ENCODE measurements at regions not wholly inside any gene's neighbourhood (a gene's known extent, or its start where the extent isn't known, plus 50 kb on each side); places are given as distances from the start of the nearest gene placed in this dataset.

- no peak for TF ChIP-seq CTCF (conservative IDR thresholded peaks at IDR 0.05; ENCODE audit: low read depth, low read length)
- DNase-seq (ENCODE audit: low read depth) = no peak
These were observed 156.0 kb downstream of the TGFB2 start for GRCh38 chr1:218501161-218501560.

GRCh38 chr1:218502383-218502782 is 157.2 kb downstream of the TGFB2 start:
- no peak for DNase-seq (ENCODE audit: low read depth)
- TF ChIP-seq CTCF (conservative IDR thresholded peaks at IDR 0.05; ENCODE audit: low read depth, low read length) = no peak
- H3K4me3 ChIP-seq (ENCODE audit: low read length) = no peak overlapping the region

More at GRCh38 chr1:218501161-218501560, 156.0 kb downstream of the TGFB2 start:
- no peak overlapping the region for H3K4me3 ChIP-seq (ENCODE audit: low read length)

- TF ChIP-seq CTCF (conservative IDR thresholded peaks at IDR 0.05; ENCODE audit: low read depth, low read length) = no peak
- DNase-seq (ENCODE audit: low read depth) = no peak
- H3K4me3 ChIP-seq (ENCODE audit: low read length) = no peak overlapping the region
These were observed 158.0 kb downstream of the TGFB2 start for GRCh38 chr1:218503102-218503501.

- no peak for TF ChIP-seq CTCF (conservative IDR thresholded peaks at IDR 0.05; ENCODE audit: low read depth, low read length)
- no peak for DNase-seq (ENCODE audit: low read depth)
- no peak overlapping the region for H3K4me3 ChIP-seq (ENCODE audit: low read length)
These were observed 162.3 kb downstream of the TGFB2 start for GRCh38 chr1:218507355-218508002.

GRCh38 chr1:218510153-218510772 is 165.1 kb downstream of the TGFB2 start:
- DNase-seq (ENCODE audit: low read depth) = no peak
- no peak overlapping the region for H3K4me3 ChIP-seq (ENCODE audit: low read length)
- no peak for TF ChIP-seq CTCF (conservative IDR thresholded peaks at IDR 0.05; ENCODE audit: low read depth, low read length)

- H3K4me3 ChIP-seq (ENCODE audit: low read length) = no peak overlapping the region
- no peak for DNase-seq (ENCODE audit: low read depth)
- no peak for TF ChIP-seq CTCF (conservative IDR thresholded peaks at IDR 0.05; ENCODE audit: low read depth, low read length)
These were observed 168.2 kb downstream of the TGFB2 start for GRCh38 chr1:218513328-218513727.

GRCh38 chr1:218514689-218515088 is 169.6 kb downstream of the TGFB2 start:
- no peak overlapping the region for H3K4me3 ChIP-seq (ENCODE audit: low read length)
- no peak for DNase-seq (ENCODE audit: low read depth)
- TF ChIP-seq CTCF (conservative IDR thresholded peaks at IDR 0.05; ENCODE audit: low read depth, low read length) = no peak
